Activated CD4-positive, alpha-beta T cell treated with anti-CD3 and anti-CD28 coated beads, Interleukin-2, amount 50 U/mL, for 48 hours (primary cell): ENCODE measurements at regions not wholly inside any gene's neighbourhood (a gene's known extent, or its start where the extent isn't known, plus 50 kb on each side); places are given as distances from the start of the nearest gene placed in this dataset.

Experiments
- DNase-seq, 2 experiments: peaks; one replicate each; pipeline ENCODE4 v3.0.0-alpha.2; 2020

GRCh38 chr4:111198446-111198845 lies 575.6 kb upstream of the PITX2 start:
- DNase-seq, result no peak

GRCh38 chr4:111204797-111205196 lies 581.9 kb upstream of the PITX2 start:
- DNase-seq, result no peak

- DNase-seq, result no peak
These were observed 586.1 kb upstream of the PITX2 start for GRCh38 chr4:111208970-111209369.

- DNase-seq, result no peak
These were observed 586.8 kb upstream of the PITX2 start for GRCh38 chr4:111209706-111210105.

- no peak for DNase-seq
These were observed 587.7 kb upstream of the PITX2 start for GRCh38 chr4:111210595-111210994.

GRCh38 chr4:111213531-111213930 lies 590.7 kb upstream of the PITX2 start:
- no peak for DNase-seq

- DNase-seq, result no peak
These were observed 591.5 kb upstream of the PITX2 start for GRCh38 chr4:111214371-111214770.

GRCh38 chr4:111215755-111216154 lies 592.9 kb upstream of the PITX2 start:
- no peak for DNase-seq

GRCh38 chr4:111216791-111217190 lies 593.9 kb upstream of the PITX2 start:
- no peak for DNase-seq

- no peak for DNase-seq
These were observed 598.5 kb upstream of the PITX2 start for GRCh38 chr4:111221371-111221770.

- no peak for DNase-seq
These were observed 605.5 kb upstream of the PITX2 start for GRCh38 chr4:111228396-111228795.

- no peak for DNase-seq
These were observed 606.0 kb upstream of the PITX2 start for GRCh38 chr4:111228874-111229273.

GRCh38 chr4:111230265-111230664 lies 607.4 kb upstream of the PITX2 start:
- no peak for DNase-seq

- DNase-seq, result no peak
These were observed 608.4 kb upstream of the PITX2 start for GRCh38 chr4:111231281-111231680.

GRCh38 chr4:111234939-111235338 lies 612.1 kb upstream of the PITX2 start:
- no peak for DNase-seq

- no peak for DNase-seq
These were observed 641.0 kb upstream of the PITX2 start for GRCh38 chr4:111263836-111264235.

- DNase-seq, result no peak
These were observed 644.1 kb upstream of the PITX2 start for GRCh38 chr4:111266937-111267336.

GRCh38 chr4:111267786-111268185 lies 644.9 kb upstream of the PITX2 start:
- no peak for DNase-seq

- no peak for DNase-seq
These were observed 646.0 kb upstream of the PITX2 start for GRCh38 chr4:111268769-111269414.

- no peak for DNase-seq
These were observed 646.6 kb upstream of the PITX2 start for GRCh38 chr4:111269439-111269838.

GRCh38 chr4:111274060-111274459 lies 651.2 kb upstream of the PITX2 start:
- no peak for DNase-seq

- DNase-seq, result no peak
These were observed 651.6 kb upstream of the PITX2 start for GRCh38 chr4:111274486-111274885.

- DNase-seq, result no peak
These were observed 658.3 kb upstream of the PITX2 start for GRCh38 chr4:111281219-111281618.

- no peak for DNase-seq
These were observed 659.2 kb upstream of the PITX2 start for GRCh38 chr4:111282035-111282434.

- DNase-seq, result peak; percentile 48 to 61
These were observed 660.3 kb upstream of the PITX2 start for GRCh38 chr4:111283066-111283677.
